Natural killer cell (primary cell): ENCODE measurements at regions not wholly inside any gene's neighbourhood (a gene's known extent, or its start where the extent isn't known, plus 50 kb on each side); places are given as distances from the start of the nearest gene placed in this dataset.

ENCODE experiments used
- ATAC-seq, 3 donors: fragments of 150-1000 bp in 2 of 3; fragments of 200-7000 bp in 1 of 3; cut with Tn5 transposase; 1 replicate in 1 of 3; 2 replicates in 2 of 3; pipeline ENCODE4 v1.10.0; 2021; ENCODE audit warnings: mild to moderate bottlenecking in 2 of 3, moderate library complexity in 2 of 3
- DNase-seq, 2 donors: peaks; one replicate each; pipeline versions ENCODE4 v3.0.0 to v3.0.0-alpha.2; 2013 to 2021; ENCODE audit warnings: mixed read lengths in 1 of 2
- H3K27ac ChIP-seq: one replicate; pipeline ENCODE4 v1.5.1; 2013; ENCODE audit warnings: mild to moderate bottlenecking, low read length
- H3K27me3 ChIP-seq: one replicate; pipeline ENCODE4 v1.6.1; 2013; ENCODE audit warnings: low read length; ENCODE audit not compliant: control insufficient read depth, insufficient read depth
- H3K36me3 ChIP-seq: one replicate; pipeline ENCODE4 v1.6.1; 2013; ENCODE audit warnings: low read length; ENCODE audit not compliant: control insufficient read depth, insufficient read depth
- H3K4me1 ChIP-seq: one replicate; pipeline ENCODE4 v1.6.1; 2013; ENCODE audit warnings: low read length; ENCODE audit not compliant: control insufficient read depth, insufficient read depth
- H3K4me3 ChIP-seq: one replicate; pipeline ENCODE4 v1.5.1; 2013; ENCODE audit warnings: low read length
- H3K9me3 ChIP-seq: one replicate; pipeline ENCODE4 v1.6.1; 2013; ENCODE audit warnings: low read length; ENCODE audit not compliant: control insufficient read depth, insufficient read depth
- H3K27ac Mint-ChIP-seq, 2 donors: one replicate each; pipeline ENCODE4 v1.8.0; 2022; ENCODE audit warnings: mild to moderate bottlenecking in 2 of 2, mixed read lengths in 2 of 2, moderate library complexity in 1 of 2
- H3K27me3 Mint-ChIP-seq, 2 donors: one replicate each; pipeline ENCODE4 v1.8.0; 2022; ENCODE audit warnings: low read depth in 2 of 2, mixed read lengths in 2 of 2
- H3K36me3 Mint-ChIP-seq: one replicate; pipeline ENCODE4 v1.8.0; 2022; ENCODE audit warnings: mixed read lengths
- H3K4me1 Mint-ChIP-seq, 2 donors: one replicate each; pipeline ENCODE4 v1.8.0; 2022; ENCODE audit warnings: mixed read lengths in 2 of 2
- H3K4me3 Mint-ChIP-seq: one replicate; pipeline ENCODE4 v1.8.0; 2022; ENCODE audit warnings: mild to moderate bottlenecking, moderate library complexity, mixed read lengths
- H3K9me3 Mint-ChIP-seq, 2 donors: one replicate each; pipeline ENCODE4 v1.8.0; 2022; ENCODE audit warnings: mixed read lengths in 2 of 2
- CTCF ChIP-seq: fragments of 200-600 bp; IDR thresholded peaks from one replicate; pipeline ENCODE4 v1.8.0; 2022; ENCODE audit warnings: antibody characterized with exemption
- WGBS: methylation state at CpG from one replicate; pipeline ENCODE4 v1.1.7; 2013; ENCODE audit warnings: missing lambda C conversion rate; ENCODE audit not compliant: insufficient coverage; 5-methylcytosine and 5-hydroxymethylcytosine counted together
- intact Hi-C: fragments of 100-400 bp; cut with micrococcal nuclease; formaldehyde crosslinking; loops from one replicate; pipeline ENCODE4 v1.14.2; 2022

GRCh38 chr13:31499274-31499673 is 240.1 kb upstream of the RXFP2 start:
- no peak for TF ChIP-seq CTCF
- peaks cover 8 to 16% of the 10 kb centered on the region in 2 donors for H3K9me3 Mint-ChIP-seq
- H3K36me3 Mint-ChIP-seq: peaks cover 11% of the 10 kb centered on the region
- peaks cover 2% of the 10 kb centered on the region for H3K9me3 ChIP-seq
- H3K36me3 ChIP-seq: no peaks in the 10 kb centered on the region
- ATAC-seq (no peak), DNase-seq (no peak)
- no peaks in the 10 kb centered on the region for H3K4me1 Mint-ChIP-seq
- no peaks in the 10 kb centered on the region for H3K27me3 ChIP-seq
- no peak overlapping the region for H3K27ac Mint-ChIP-seq
- H3K27ac ChIP-seq: no peak overlapping the region
- H3K4me3 ChIP-seq: no peak overlapping the region
- no peak overlapping the region for H3K4me3 Mint-ChIP-seq
- peaks cover 0 to 2% of the 10 kb centered on the region in 2 donors for H3K27me3 Mint-ChIP-seq
- intact Hi-C loops: no loop called here
- no peaks in the 10 kb centered on the region for H3K4me1 ChIP-seq

- Histone ChIP-seq H3K27me3 (no peaks in the 10 kb centered on the region), H3K27ac (no peak overlapping the region), H3K4me3 (no peak overlapping the region), H3K36me3 (no peaks in the 10 kb centered on the region), H3K4me1 (no peaks in the 10 kb centered on the region), H3K9me3 (peaks cover 2% of the 10 kb centered on the region)
- ATAC-seq (no peak), DNase-seq (no peak)
- TF ChIP-seq CTCF: no peak
- H3K27ac Mint-ChIP-seq: no peak overlapping the region
- no peaks in the 10 kb centered on the region for H3K4me1 Mint-ChIP-seq
- H3K27me3 Mint-ChIP-seq: no peaks in the 10 kb centered on the region
- WGBS: 88% methylated on average over 2 of the region's 3 CpGs
- peaks cover 11% of the 10 kb centered on the region for H3K36me3 Mint-ChIP-seq
- intact Hi-C loops: no loop called here
- no peak overlapping the region for H3K4me3 Mint-ChIP-seq
- peaks cover 7 to 10% of the 10 kb centered on the region in 2 donors for H3K9me3 Mint-ChIP-seq
Observed at GRCh38 chr13:31503626-31504025, 235.7 kb upstream of the RXFP2 start.

- H3K36me3 Mint-ChIP-seq: peaks cover under 1% of the 10 kb centered on the region
- no peak overlapping the region for H3K27ac Mint-ChIP-seq
- H3K4me3 ChIP-seq: no peak overlapping the region
- WGBS: 40% methylated on average over 1 of the region's 3 CpGs
- no peaks in the 10 kb centered on the region for H3K36me3 ChIP-seq
- peaks cover 2 to 4% of the 10 kb centered on the region in 2 donors for H3K9me3 Mint-ChIP-seq
- H3K27ac ChIP-seq: no peak overlapping the region
- TF ChIP-seq CTCF: no peak
- no peaks in the 10 kb centered on the region for H3K27me3 Mint-ChIP-seq
- no peaks in the 10 kb centered on the region for H3K4me1 ChIP-seq
- intact Hi-C loops: no loop called here
- no peaks in the 10 kb centered on the region for H3K27me3 ChIP-seq
- no peak for ATAC-seq
- H3K4me1 Mint-ChIP-seq: no peaks in the 10 kb centered on the region
- no peak for DNase-seq
- H3K9me3 ChIP-seq: no peaks in the 10 kb centered on the region
- no peak overlapping the region for H3K4me3 Mint-ChIP-seq
Observed at GRCh38 chr13:31504918-31505317, 234.4 kb upstream of the RXFP2 start.

DNA sequence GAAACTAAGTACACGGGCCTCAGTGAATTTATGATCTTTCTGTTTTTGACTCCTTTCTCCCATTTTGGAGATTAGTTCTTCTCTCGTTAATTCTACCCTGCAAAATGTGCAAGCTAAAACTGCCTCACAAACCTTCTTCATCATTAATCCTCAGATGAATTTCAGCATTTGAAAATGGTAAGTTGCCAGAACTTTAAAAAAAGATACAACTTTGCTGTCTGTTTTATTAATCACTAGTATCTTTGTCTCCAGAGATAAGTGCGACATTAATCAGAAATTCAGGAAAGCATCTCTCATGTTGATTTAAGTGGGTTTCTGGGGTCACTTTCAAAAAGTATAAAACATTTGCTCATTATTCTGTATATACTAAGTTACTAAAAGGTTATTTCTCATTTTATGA is 227.0 kb upstream of the RXFP2 start:
- H3K27ac Mint-ChIP-seq: no peak overlapping the region
- H3K36me3 ChIP-seq: no peaks in the 10 kb centered on the region
- H3K4me3 ChIP-seq: no peak overlapping the region
- H3K9me3 ChIP-seq: no peaks in the 10 kb centered on the region
- H3K27me3 ChIP-seq: no peaks in the 10 kb centered on the region
- peaks cover 0 to 7% of the 10 kb centered on the region in 2 donors for H3K27me3 Mint-ChIP-seq
- no peak for ATAC-seq
- no peak for DNase-seq
- no peak overlapping the region for H3K4me3 Mint-ChIP-seq
- no peak for TF ChIP-seq CTCF
- no peaks in the 10 kb centered on the region for H3K9me3 Mint-ChIP-seq
- WGBS: 67% methylated on average over 2 of the region's 3 CpGs
- H3K4me1 Mint-ChIP-seq: no peaks in the 10 kb centered on the region
- intact Hi-C loops: no loop called here
- H3K27ac ChIP-seq: no peak overlapping the region
- no peaks in the 10 kb centered on the region for H3K4me1 ChIP-seq
- H3K36me3 Mint-ChIP-seq: no peaks in the 10 kb centered on the region
